GM23248 (cell line): ENCODE measurements at regions not wholly inside any gene's neighbourhood (a gene's known extent, or its start where the extent isn't known, plus 50 kb on each side); places are given as distances from the start of the nearest gene placed in this dataset.

ENCODE experiments used
- EZH2 ChIP-seq: fragments of 200-600 bp; sonication (generic); IDR thresholded peaks from 2 replicates; pipeline ENCODE4 v1.6.1; 2018; ENCODE audit warnings: antibody characterized with exemption, mild to moderate bottlenecking; ENCODE audit not compliant: insufficient read depth, poor library complexity, severe bottlenecking
- EZH2phosphoT487 ChIP-seq: fragments of 200-600 bp; sonication (generic); IDR thresholded peaks from 2 replicates; pipeline ENCODE4 v1.6.1; 2018; ENCODE audit warnings: antibody characterized with exemption, moderate library complexity, mild to moderate bottlenecking, low read depth; ENCODE audit not compliant: insufficient read depth

DNA sequence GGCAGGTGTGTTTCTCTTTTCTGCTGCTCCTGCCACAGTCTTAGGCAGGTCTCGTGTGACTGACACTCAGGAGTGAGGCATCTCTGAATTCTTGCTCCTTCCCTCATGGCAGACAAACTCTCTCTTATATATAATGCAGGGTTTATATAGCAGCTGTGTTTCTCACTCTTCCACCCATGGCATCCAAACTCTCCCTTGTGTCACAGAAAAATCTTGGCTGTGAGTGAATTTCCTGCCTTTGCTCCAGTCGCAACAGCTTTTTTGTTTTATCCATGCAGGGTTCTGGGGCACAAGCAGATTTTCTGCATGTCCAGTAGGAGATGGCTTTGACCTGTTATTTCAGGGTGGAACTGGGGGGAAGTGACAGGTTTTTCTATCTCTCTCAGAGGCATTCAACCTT is 1275.5 kb downstream of the ADGRL3 start:
- TF ChIP-seq EZH2 (no peak), EZH2phosphoT487 (no peak)
